ENCODE measurements at regions not wholly inside any gene's neighbourhood (a gene's known extent, or its start where the extent isn't known, plus 50 kb on each side); places are given as distances from the start of the nearest gene placed in this dataset.

- 0 out of 2 replicates have a peak, but pooled peaks cover 2% of the 10 kb centered on the region for H3K4me1 ChIP-seq (ENCODE audit: control insufficient read depth, insufficient read depth, low read length)
- no peak overlapping the region for H3K27ac ChIP-seq (ENCODE audit: low read length)
- H3K27me3 ChIP-seq (ENCODE audit: control insufficient read depth, insufficient read depth, low read length), result no peaks in the 10 kb centered on the region
- H3K4me3 ChIP-seq (ENCODE audit: low read length), result no peak overlapping the region
- no CpG with 5 or more reads among the region's 8 CpGs for WGBS (ENCODE audit: insufficient coverage, insufficient read length)
- DNase-seq (ENCODE audit: low read depth, low spot score), result no peak
- no peaks in the 10 kb centered on the region for H3K36me3 ChIP-seq (ENCODE audit: control insufficient read depth, insufficient read depth, low read length)
- no peaks in the 10 kb centered on the region for H3K9me3 ChIP-seq (ENCODE audit: control insufficient read depth, insufficient read depth, low read length)
These were observed 297.3 kb downstream of the CYP26B1 start for GRCh38 chr2:71850306-71850801.

- Histone ChIP-seq H3K9me3 (ENCODE audit: control insufficient read depth, insufficient read depth, low read length) (no peaks in the 10 kb centered on the region), H3K27me3 (ENCODE audit: control insufficient read depth, insufficient read depth, low read length) (no peaks in the 10 kb centered on the region), H3K4me1 (ENCODE audit: control insufficient read depth, insufficient read depth, low read length) (0 out of 2 replicates have a peak, but pooled peaks cover 2% of the 10 kb centered on the region), H3K36me3 (ENCODE audit: control insufficient read depth, insufficient read depth, low read length) (no peaks in the 10 kb centered on the region), H3K4me3 (ENCODE audit: low read length) (no peak overlapping the region), H3K27ac (ENCODE audit: low read length) (no peak overlapping the region)
- DNase-seq (ENCODE audit: low read depth, low spot score), result no peak
- WGBS (ENCODE audit: insufficient coverage, insufficient read length), result no CpG with 5 or more reads among the region's 10 CpGs
These were observed 297.9 kb downstream of the CYP26B1 start for GRCh38 chr2:71849607-71850305.

- H3K36me3 ChIP-seq (ENCODE audit: control insufficient read depth, insufficient read depth, low read length), result no peaks in the 10 kb centered on the region
- no peaks in the 10 kb centered on the region for H3K9me3 ChIP-seq (ENCODE audit: control insufficient read depth, insufficient read depth, low read length)
- no peaks in the 10 kb centered on the region for H3K27me3 ChIP-seq (ENCODE audit: control insufficient read depth, insufficient read depth, low read length)
- H3K4me1 ChIP-seq (ENCODE audit: control insufficient read depth, insufficient read depth, low read length), result 0 out of 2 replicates have a peak, but pooled peaks cover 2% of the 10 kb centered on the region
- no CpG with 5 or more reads among the region's 6 CpGs for WGBS (ENCODE audit: insufficient coverage, insufficient read length)
- no peak overlapping the region for H3K4me3 ChIP-seq (ENCODE audit: low read length)
- H3K27ac ChIP-seq (ENCODE audit: low read length), result no peak overlapping the region
- no peak for DNase-seq (ENCODE audit: low read depth, low spot score)
These were observed 298.6 kb downstream of the CYP26B1 start for GRCh38 chr2:71849111-71849510.

- Histone ChIP-seq H3K27ac (ENCODE audit: low read length) (no peak overlapping the region), H3K36me3 (ENCODE audit: control insufficient read depth, insufficient read depth, low read length) (no peaks in the 10 kb centered on the region), H3K4me1 (ENCODE audit: control insufficient read depth, insufficient read depth, low read length) (0 out of 2 replicates have a peak, but pooled peaks cover 2% of the 10 kb centered on the region), H3K9me3 (ENCODE audit: control insufficient read depth, insufficient read depth, low read length) (no peaks in the 10 kb centered on the region), H3K27me3 (ENCODE audit: control insufficient read depth, insufficient read depth, low read length) (no peaks in the 10 kb centered on the region), H3K4me3 (ENCODE audit: low read length) (no peak overlapping the region)
- no CpG with 5 or more reads among the region's 3 CpGs for WGBS (ENCODE audit: insufficient coverage, insufficient read length)
- DNase-seq (ENCODE audit: low read depth, low spot score), result no peak
These were observed 300.9 kb downstream of the CYP26B1 start for GRCh38 chr2:71846669-71847291.

- Histone ChIP-seq H3K9me3 (ENCODE audit: control insufficient read depth, insufficient read depth, low read length) (no peaks in the 10 kb centered on the region), H3K27ac (ENCODE audit: low read length) (no peak overlapping the region), H3K27me3 (ENCODE audit: control insufficient read depth, insufficient read depth, low read length) (no peaks in the 10 kb centered on the region), H3K36me3 (ENCODE audit: control insufficient read depth, insufficient read depth, low read length) (no peaks in the 10 kb centered on the region), H3K4me1 (ENCODE audit: control insufficient read depth, insufficient read depth, low read length) (0 out of 2 replicates have a peak, but pooled peaks cover 2% of the 10 kb centered on the region), H3K4me3 (ENCODE audit: low read length) (no peak overlapping the region)
- no peak for DNase-seq (ENCODE audit: low read depth, low spot score)
- no CpG with 5 or more reads among the region's 2 CpGs for WGBS (ENCODE audit: insufficient coverage, insufficient read length)
These were observed 301.6 kb downstream of the CYP26B1 start for GRCh38 chr2:71846072-71846471.

GRCh38 chr2:71844967-71845366 lies 302.7 kb downstream of the CYP26B1 start:
- Histone ChIP-seq H3K4me3 (ENCODE audit: low read length) (no peak overlapping the region), H3K9me3 (ENCODE audit: control insufficient read depth, insufficient read depth, low read length) (no peaks in the 10 kb centered on the region), H3K36me3 (ENCODE audit: control insufficient read depth, insufficient read depth, low read length) (no peaks in the 10 kb centered on the region), H3K27ac (ENCODE audit: low read length) (no peak overlapping the region), H3K4me1 (ENCODE audit: control insufficient read depth, insufficient read depth, low read length) (0 out of 2 replicates have a peak, but pooled peaks cover 2% of the 10 kb centered on the region), H3K27me3 (ENCODE audit: control insufficient read depth, insufficient read depth, low read length) (no peaks in the 10 kb centered on the region)
- DNase-seq (ENCODE audit: low read depth, low spot score), result no peak
- WGBS (ENCODE audit: insufficient coverage, insufficient read length), result no CpG with 5 or more reads among the region's 4 CpGs

GRCh38 chr2:71843391-71843850 lies 304.2 kb downstream of the CYP26B1 start:
- no peaks in the 10 kb centered on the region for H3K4me1 ChIP-seq (ENCODE audit: control insufficient read depth, insufficient read depth, low read length)
- no CpG with 5 or more reads among the region's 3 CpGs for WGBS (ENCODE audit: insufficient coverage, insufficient read length)
- no peak overlapping the region for H3K4me3 ChIP-seq (ENCODE audit: low read length)
- no peaks in the 10 kb centered on the region for H3K9me3 ChIP-seq (ENCODE audit: control insufficient read depth, insufficient read depth, low read length)
- no peak for DNase-seq (ENCODE audit: low read depth, low spot score)
- no peak overlapping the region for H3K27ac ChIP-seq (ENCODE audit: low read length)
- no peaks in the 10 kb centered on the region for H3K27me3 ChIP-seq (ENCODE audit: control insufficient read depth, insufficient read depth, low read length)
- H3K36me3 ChIP-seq (ENCODE audit: control insufficient read depth, insufficient read depth, low read length), result no peaks in the 10 kb centered on the region

- no peak for DNase-seq (ENCODE audit: low read depth, low spot score)
- no CpG with 5 or more reads among the region's 4 CpGs for WGBS (ENCODE audit: insufficient coverage, insufficient read length)
- no peaks in the 10 kb centered on the region for H3K4me1 ChIP-seq (ENCODE audit: control insufficient read depth, insufficient read depth, low read length)
- H3K4me3 ChIP-seq (ENCODE audit: low read length), result no peak overlapping the region
- H3K27me3 ChIP-seq (ENCODE audit: control insufficient read depth, insufficient read depth, low read length), result no peaks in the 10 kb centered on the region
- H3K27ac ChIP-seq (ENCODE audit: low read length), result no peak overlapping the region
- H3K36me3 ChIP-seq (ENCODE audit: control insufficient read depth, insufficient read depth, low read length), result no peaks in the 10 kb centered on the region
- no peaks in the 10 kb centered on the region for H3K9me3 ChIP-seq (ENCODE audit: control insufficient read depth, insufficient read depth, low read length)
These were observed 304.9 kb downstream of the CYP26B1 start for GRCh38 chr2:71842744-71843143.

GRCh38 chr2:71839826-71840225 lies 307.8 kb downstream of the CYP26B1 start:
- H3K27me3 ChIP-seq (ENCODE audit: control insufficient read depth, insufficient read depth, low read length), result no peaks in the 10 kb centered on the region
- H3K4me1 ChIP-seq (ENCODE audit: control insufficient read depth, insufficient read depth, low read length), result no peaks in the 10 kb centered on the region
- H3K9me3 ChIP-seq (ENCODE audit: control insufficient read depth, insufficient read depth, low read length), result no peaks in the 10 kb centered on the region
- DNase-seq (ENCODE audit: low read depth, low spot score), result no peak
- H3K36me3 ChIP-seq (ENCODE audit: control insufficient read depth, insufficient read depth, low read length), result no peaks in the 10 kb centered on the region
- H3K4me3 ChIP-seq (ENCODE audit: low read length), result no peak overlapping the region
- no peak overlapping the region for H3K27ac ChIP-seq (ENCODE audit: low read length)
- no CpG with 5 or more reads among the region's 2 CpGs for WGBS (ENCODE audit: insufficient coverage, insufficient read length)

GRCh38 chr2:71834796-71835195 lies 312.9 kb downstream of the CYP26B1 start:
- Histone ChIP-seq H3K27me3 (ENCODE audit: control insufficient read depth, insufficient read depth, low read length) (no peaks in the 10 kb centered on the region), H3K27ac (ENCODE audit: low read length) (no peak overlapping the region)

More at GRCh38 chr2:71834796-71835195, 312.9 kb downstream of the CYP26B1 start:
- no peaks in the 10 kb centered on the region for H3K36me3 ChIP-seq (ENCODE audit: control insufficient read depth, insufficient read depth, low read length)
- H3K4me3 ChIP-seq (ENCODE audit: low read length), result no peak overlapping the region
- no peak for DNase-seq (ENCODE audit: low read depth, low spot score)
- no peaks in the 10 kb centered on the region for H3K9me3 ChIP-seq (ENCODE audit: control insufficient read depth, insufficient read depth, low read length)
- no CpG with 5 or more reads among the region's 2 CpGs for WGBS (ENCODE audit: insufficient coverage, insufficient read length)
- H3K4me1 ChIP-seq (ENCODE audit: control insufficient read depth, insufficient read depth, low read length), result no peaks in the 10 kb centered on the region

All from iPS DF 6.9 (cell line).